SK-N-MC (cell line): ENCODE measurements at regions not wholly inside any gene's neighbourhood (a gene's known extent, or its start where the extent isn't known, plus 50 kb on each side); places are given as distances from the start of the nearest gene placed in this dataset.

Source experiments
- EZH2 ChIP-seq: fragments of 200-600 bp; sonication (generic); IDR thresholded peaks from one replicate; pipeline ENCODE4 v1.6.1; 2017; ENCODE audit warnings: antibody characterized with exemption
- POLR2AphosphoS5 ChIP-seq: IDR thresholded peaks from 2 replicates; pipeline ENCODE4 v1.6.1; 2012; ENCODE audit warnings: mild to moderate bottlenecking, low read depth, low read length, borderline replicate concordance

DNA sequence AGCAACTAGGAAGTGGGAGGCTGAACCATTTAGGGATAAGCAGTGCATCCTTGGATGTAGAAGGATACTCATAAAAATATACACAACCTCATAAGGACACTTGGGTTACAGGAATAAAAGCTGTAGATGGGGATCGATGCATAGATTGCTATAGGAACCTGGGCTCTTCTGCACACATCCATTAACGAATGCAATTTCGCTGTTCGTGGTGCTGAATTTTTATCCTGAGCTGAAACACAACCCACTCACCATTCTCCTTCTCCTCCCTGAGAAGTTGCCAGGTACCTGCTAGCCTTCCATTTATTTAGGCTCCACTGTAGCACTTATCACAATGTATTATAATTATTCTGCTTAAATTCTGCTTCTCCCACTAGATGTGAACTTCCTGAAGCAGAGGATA is 320.6 kb upstream of the BRINP1 start:
- TF ChIP-seq EZH2 (no peak), POLR2AphosphoS5 (no peak)
